RWPE2 (cell line): ENCODE measurements at regions not wholly inside any gene's neighbourhood (a gene's known extent, or its start where the extent isn't known, plus 50 kb on each side); places are given as distances from the start of the nearest gene placed in this dataset.

Experiments
- ATAC-seq: fragments of 200-7000 bp; cut with Tn5 transposase; 3 replicates; pipeline ENCODE4 v1.9.1; 2021; ENCODE audit warnings: low read depth
- DNase-seq: peaks from one replicate; pipeline ENCODE4 v3.0.0-alpha.2; 2020; ENCODE audit warnings: low spot score
- H3K27ac ChIP-seq: fragments of 450-650 bp; 2 replicates; pipeline ENCODE4 v1.5.1; 2017; ENCODE audit warnings: mild to moderate bottlenecking; ENCODE audit not compliant: poor library complexity, severe bottlenecking
- H3K27me3 ChIP-seq: fragments of 250-450 bp; sonication (Bioruptor Pico); 2 replicates; pipeline ENCODE4 v1.5.1; 2021; ENCODE audit warnings: mild to moderate bottlenecking, moderate library complexity; ENCODE audit not compliant: insufficient read depth, poor library complexity, severe bottlenecking
- H3K36me3 ChIP-seq: fragments of 250-450 bp; sonication (Bioruptor Pico); 2 replicates; pipeline ENCODE4 v1.5.1; 2020; ENCODE audit warnings: low read depth, mild to moderate bottlenecking, moderate library complexity
- H3K4me1 ChIP-seq: fragments of 250-450 bp; sonication (Bioruptor Pico); 2 replicates; pipeline ENCODE4 v1.5.1; 2021; ENCODE audit warnings: mild to moderate bottlenecking, moderate library complexity; ENCODE audit not compliant: insufficient read depth, poor library complexity, severe bottlenecking
- H3K4me3 ChIP-seq: fragments of 250-450 bp; sonication (Bioruptor Pico); 2 replicates; pipeline ENCODE4 v1.5.1; 2021; ENCODE audit warnings: mild to moderate bottlenecking, moderate library complexity; ENCODE audit not compliant: severe bottlenecking
- H3K9me3 ChIP-seq: fragments of 250-450 bp; sonication (Bioruptor Pico); 2 replicates; pipeline ENCODE4 v1.5.1; 2021; ENCODE audit warnings: mild to moderate bottlenecking, moderate library complexity; ENCODE audit not compliant: severe bottlenecking
- TF ChIP-seq, protein P1 (sequence below): fragments of 450-650 bp; IDR thresholded peaks from one replicate; pipeline ENCODE4 v1.5.1; 2017; ENCODE audit warnings: mild to moderate bottlenecking, moderate library complexity; ENCODE audit not compliant: poor library complexity, severe bottlenecking

DNA sequence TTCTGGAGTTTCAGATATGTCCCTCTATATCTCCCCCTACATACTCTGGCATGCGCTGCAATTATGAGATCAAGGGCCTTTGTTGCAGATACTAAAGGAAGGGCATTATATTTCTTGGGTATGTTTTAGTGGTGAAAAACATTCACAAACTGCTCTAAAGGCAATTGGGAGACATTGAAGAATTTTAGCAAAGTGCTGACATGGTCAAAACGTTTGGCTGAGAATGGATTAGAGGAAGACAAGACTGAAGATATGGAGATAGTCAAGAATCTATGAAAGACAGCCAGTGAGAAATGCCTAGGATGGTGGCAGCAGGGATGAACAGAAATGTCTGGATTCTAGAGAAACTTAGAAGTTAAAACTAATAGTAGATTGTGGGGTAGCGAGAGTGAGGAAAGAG lies 104.5 kb upstream of the CABCOCO1 start:
- Histone ChIP-seq H3K27me3 (no peaks in the 10 kb centered on the region), H3K9me3 (no peaks in the 10 kb centered on the region), H3K4me3 (no peak overlapping the region), H3K36me3 (no peaks in the 10 kb centered on the region), H3K4me1 (no peaks in the 10 kb centered on the region), H3K27ac (no peak overlapping the region)
- ATAC-seq: no peak
- no peak for DNase-seq
- TF ChIP-seq, protein P1, sequence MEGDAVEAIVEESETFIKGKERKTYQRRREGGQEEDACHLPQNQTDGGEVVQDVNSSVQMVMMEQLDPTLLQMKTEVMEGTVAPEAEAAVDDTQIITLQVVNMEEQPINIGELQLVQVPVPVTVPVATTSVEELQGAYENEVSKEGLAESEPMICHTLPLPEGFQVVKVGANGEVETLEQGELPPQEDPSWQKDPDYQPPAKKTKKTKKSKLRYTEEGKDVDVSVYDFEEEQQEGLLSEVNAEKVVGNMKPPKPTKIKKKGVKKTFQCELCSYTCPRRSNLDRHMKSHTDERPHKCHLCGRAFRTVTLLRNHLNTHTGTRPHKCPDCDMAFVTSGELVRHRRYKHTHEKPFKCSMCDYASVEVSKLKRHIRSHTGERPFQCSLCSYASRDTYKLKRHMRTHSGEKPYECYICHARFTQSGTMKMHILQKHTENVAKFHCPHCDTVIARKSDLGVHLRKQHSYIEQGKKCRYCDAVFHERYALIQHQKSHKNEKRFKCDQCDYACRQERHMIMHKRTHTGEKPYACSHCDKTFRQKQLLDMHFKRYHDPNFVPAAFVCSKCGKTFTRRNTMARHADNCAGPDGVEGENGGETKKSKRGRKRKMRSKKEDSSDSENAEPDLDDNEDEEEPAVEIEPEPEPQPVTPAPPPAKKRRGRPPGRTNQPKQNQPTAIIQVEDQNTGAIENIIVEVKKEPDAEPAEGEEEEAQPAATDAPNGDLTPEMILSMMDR: no peak

DNA sequence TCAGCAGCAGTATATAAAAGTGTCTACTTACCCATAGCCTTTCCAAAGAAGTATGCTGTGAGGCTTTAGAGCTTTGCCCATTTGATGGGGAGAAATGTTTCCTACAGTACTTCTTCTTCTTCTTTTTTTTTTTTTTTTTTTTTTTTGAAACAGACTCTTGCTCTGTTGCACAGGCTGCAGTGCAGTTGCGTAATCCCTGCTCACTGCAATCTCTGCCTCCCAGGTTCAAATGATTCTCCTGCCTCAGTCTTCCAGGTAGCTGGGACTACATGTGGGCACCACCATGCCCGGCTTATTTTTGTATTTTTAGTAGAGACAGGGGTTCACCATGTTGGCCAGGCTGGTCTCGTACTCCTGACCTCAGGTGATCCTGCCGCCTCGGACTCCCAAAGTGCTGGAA lies 101.7 kb upstream of the TMEM26 start:
- TF ChIP-seq, protein P1: no peak
- DNase-seq (no peak), ATAC-seq (no peak)

DNA sequence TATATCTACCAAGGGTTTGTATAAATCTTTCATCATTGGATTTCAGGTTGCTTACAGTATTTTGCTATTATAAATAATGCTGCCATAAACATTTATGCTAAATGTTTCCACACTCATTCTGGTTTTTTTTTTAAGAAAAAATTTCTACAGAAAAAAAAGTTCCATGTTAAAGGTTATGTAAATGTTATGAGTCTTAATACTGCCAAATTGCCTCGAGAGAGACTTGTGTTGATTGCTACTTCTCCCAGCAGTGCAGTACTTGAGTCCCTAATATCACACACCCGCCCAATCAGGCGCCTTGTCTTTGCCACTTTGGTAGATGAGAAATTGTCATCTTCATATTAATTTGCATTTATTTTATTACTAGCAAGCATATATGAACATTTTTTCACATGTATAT lies 96.7 kb upstream of the TMEM26 start:
- H3K4me1 ChIP-seq: no peaks in the 10 kb centered on the region
- H3K9me3 ChIP-seq: no peaks in the 10 kb centered on the region
- H3K4me3 ChIP-seq: no peak overlapping the region
- no peaks in the 10 kb centered on the region for H3K27me3 ChIP-seq
- H3K27ac ChIP-seq: no peak overlapping the region
- H3K36me3 ChIP-seq: no peaks in the 10 kb centered on the region
- no peak for DNase-seq
- TF ChIP-seq, protein P1: no peak
- ATAC-seq: no peak

More for the DNA sequence above, 101.7 kb upstream of the TMEM26 start:
- Histone ChIP-seq H3K9me3 (no peaks in the 10 kb centered on the region), H3K27ac (no peak overlapping the region), H3K4me1 (no peaks in the 10 kb centered on the region), H3K36me3 (no peaks in the 10 kb centered on the region), H3K4me3 (no peak overlapping the region), H3K27me3 (no peaks in the 10 kb centered on the region)

DNA sequence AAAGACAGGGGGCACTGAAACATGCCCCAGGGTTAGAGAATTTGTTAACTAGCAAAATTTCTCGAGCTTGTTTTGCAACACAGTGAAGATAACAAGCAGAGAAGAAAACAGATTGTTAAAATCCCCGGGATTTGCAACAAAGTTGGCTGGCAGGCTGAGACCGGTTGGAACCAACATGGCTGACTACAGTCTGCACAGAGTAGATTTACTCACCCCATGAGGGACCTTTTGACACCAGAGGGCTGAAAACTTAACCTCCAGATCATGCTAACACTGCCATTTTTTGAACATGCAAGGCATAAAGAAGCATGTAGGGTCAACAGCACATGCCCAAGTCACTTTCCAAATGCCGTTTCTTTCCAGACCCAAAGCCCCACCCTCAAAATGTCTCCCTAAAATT lies 95.2 kb upstream of the TMEM26 start:
- no peaks in the 10 kb centered on the region for H3K27me3 ChIP-seq
- DNase-seq (no peak), ATAC-seq (no peak)
- TF ChIP-seq, protein P1: no peak
- no peak overlapping the region for H3K27ac ChIP-seq
- H3K9me3 ChIP-seq: no peaks in the 10 kb centered on the region
- no peak overlapping the region for H3K4me3 ChIP-seq
- no peaks in the 10 kb centered on the region for H3K4me1 ChIP-seq
- H3K36me3 ChIP-seq: no peaks in the 10 kb centered on the region

DNA sequence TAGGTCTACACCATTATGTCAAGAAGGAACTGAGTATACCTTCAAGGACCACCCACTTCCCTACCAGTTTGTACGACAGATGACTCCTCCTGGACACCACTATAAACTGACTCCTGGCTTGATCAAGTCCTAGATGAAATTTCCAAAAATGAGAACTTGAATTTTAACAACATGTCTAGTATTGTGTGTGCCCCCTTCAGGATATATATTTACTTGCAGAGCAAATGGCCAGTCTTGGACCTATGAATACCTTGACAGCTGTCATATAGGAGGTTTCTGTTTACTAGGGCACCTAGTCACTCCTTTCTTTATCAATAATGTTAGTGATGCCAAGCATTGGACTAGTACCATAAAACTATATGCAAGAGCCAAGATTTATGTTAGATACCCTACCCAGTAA lies 94.1 kb upstream of the TMEM26 start:
- ATAC-seq (no peak), DNase-seq (no peak)
- Histone ChIP-seq H3K27me3 (no peaks in the 10 kb centered on the region), H3K4me1 (no peaks in the 10 kb centered on the region), H3K4me3 (no peak overlapping the region), H3K36me3 (no peaks in the 10 kb centered on the region), H3K9me3 (no peaks in the 10 kb centered on the region), H3K27ac (no peak overlapping the region)
- TF ChIP-seq, protein P1: no peak
